NCI-H526 treated with DMSO at 0.1 percent for 48 hours (cell line): ENCODE measurements at regions not wholly inside any gene's neighbourhood (a gene's known extent, or its start where the extent isn't known, plus 50 kb on each side); places are given as distances from the start of the nearest gene placed in this dataset.
A peak's percentile ranks its signal among the peaks of the same experiment; 100 is the strongest.

Source experiments
- DNase-seq: peaks from one replicate; lab custom pipeline; 2025; lab: John Stamatoyannopoulos, UW

- no peak for DNase-seq
Measured at GRCh38 chr21:35128536-35128935, 79.4 kb upstream of the RUNX1 start.

GRCh38 chr21:35127851-35128250 is 78.7 kb upstream of the RUNX1 start:
- DNase-seq: no peak

- DNase-seq: no peak
Measured at GRCh38 chr21:35127026-35127425, 77.9 kb upstream of the RUNX1 start.

- no peak for DNase-seq
Measured at GRCh38 chr21:35120631-35121180, 71.6 kb upstream of the RUNX1 start.

GRCh38 chr21:35119501-35120047 is 70.5 kb upstream of the RUNX1 start:
- no peak for DNase-seq

GRCh38 chr21:35116777-35117176 is 67.7 kb upstream of the RUNX1 start:
- no peak for DNase-seq

GRCh38 chr21:35113064-35113463 is 64.0 kb upstream of the RUNX1 start:
- no peak for DNase-seq

- DNase-seq: peak; percentile 50
Measured at GRCh38 chr21:35111321-35111930, 62.3 kb upstream of the RUNX1 start.

GRCh38 chr21:35108887-35109286 is 59.8 kb upstream of the RUNX1 start:
- DNase-seq: no peak

GRCh38 chr21:35107520-35107919 is 58.4 kb upstream of the RUNX1 start:
- DNase-seq: no peak

- DNase-seq: no peak
Measured at GRCh38 chr21:35106246-35106835, 57.2 kb upstream of the RUNX1 start.

GRCh38 chr21:35102488-35103371 is 53.6 kb upstream of the RUNX1 start:
- no peak for DNase-seq

- no peak for DNase-seq
Measured at GRCh38 chr21:35100349-35100811, 51.3 kb upstream of the RUNX1 start.

GRCh38 chr21:35099310-35099709 is 50.2 kb upstream of the RUNX1 start:
- no peak for DNase-seq
